ENCODE measurements at regions not wholly inside any gene's neighbourhood (a gene's known extent, or its start where the extent isn't known, plus 50 kb on each side); places are given as distances from the start of the nearest gene placed in this dataset.

DNA sequence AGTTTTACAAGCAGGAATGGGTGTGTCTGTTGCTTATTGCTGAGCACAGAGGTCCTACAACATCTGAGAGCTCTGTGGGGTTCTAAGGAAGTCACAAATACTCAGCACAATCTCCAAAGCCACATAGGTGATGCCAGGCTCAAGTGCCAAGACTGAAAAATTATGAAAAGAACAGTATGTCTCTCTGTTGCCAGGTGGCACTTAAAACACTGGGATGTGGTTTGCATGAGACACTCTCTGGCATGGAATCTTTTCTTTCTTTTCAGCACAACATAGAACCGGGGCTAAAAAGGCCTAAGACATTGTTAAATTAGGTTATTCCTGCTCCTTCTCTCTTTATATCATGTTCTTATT is 127.3 kb upstream of the PRICKLE2 start:
- DNase-seq, result no peak

DNA sequence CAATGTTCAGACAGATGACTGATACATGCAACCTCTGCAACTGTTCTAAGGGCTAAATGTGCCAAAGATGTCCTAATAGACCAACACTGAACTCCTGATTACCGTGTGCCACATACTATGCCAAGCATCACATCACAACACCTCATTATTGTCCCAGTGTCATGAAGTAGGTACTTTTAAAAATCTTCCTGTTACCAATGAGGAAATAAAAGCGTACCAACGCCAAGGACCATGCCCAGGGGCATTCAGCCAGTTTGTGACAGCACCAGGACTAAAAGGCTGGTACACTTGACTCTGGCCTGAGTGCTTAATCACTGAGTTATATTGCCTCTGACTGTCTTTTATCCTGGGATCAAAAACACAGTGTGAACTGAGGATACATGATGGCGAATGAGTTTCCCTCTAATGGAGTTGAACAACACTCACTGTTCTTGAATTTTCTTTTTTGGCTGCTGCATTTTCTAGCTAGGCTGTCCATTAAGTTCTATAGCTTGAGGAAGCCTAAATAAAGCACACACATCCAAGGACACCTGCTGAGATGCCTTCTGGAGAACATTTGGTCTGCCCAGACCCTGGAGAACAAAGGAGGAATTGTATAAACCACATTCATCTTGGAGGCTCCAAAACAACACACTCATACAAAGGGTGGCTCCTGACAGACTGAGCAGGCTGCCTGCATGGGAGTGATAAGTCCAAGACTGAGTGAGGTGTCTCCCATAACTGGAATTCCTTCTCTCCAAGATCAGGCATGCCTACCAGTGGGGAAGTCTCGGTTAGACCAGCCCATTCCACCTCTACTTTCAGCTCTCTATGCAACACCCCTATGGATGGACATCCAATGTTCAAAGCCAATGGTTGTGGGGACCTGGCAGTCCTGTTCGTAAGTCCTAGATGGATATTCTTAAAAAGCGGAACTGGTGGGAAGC is 126.7 kb upstream of the PRICKLE2 start:
- DNase-seq, result peak; percentile 66

DNA sequence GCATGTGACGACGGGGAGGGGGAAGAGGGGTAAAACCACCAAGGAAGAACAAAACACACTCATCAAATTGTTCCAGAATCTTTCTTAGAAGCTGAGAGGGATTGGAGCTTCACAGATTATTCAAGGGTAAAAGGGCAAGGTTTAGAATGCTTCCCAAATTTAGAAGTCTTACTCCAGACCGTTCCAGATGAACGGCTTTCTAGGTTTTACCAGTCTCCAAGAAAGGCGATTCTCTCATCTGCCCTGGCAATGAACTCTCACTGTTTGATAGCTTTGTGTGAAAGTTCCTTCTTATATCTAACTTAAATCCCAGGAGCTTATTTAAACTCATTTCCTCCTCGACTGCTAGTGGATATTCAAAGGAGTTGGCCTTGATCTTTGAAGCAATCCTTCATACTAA is 124.3 kb upstream of the PRICKLE2 start:
- DNase-seq, result no peak

DNA sequence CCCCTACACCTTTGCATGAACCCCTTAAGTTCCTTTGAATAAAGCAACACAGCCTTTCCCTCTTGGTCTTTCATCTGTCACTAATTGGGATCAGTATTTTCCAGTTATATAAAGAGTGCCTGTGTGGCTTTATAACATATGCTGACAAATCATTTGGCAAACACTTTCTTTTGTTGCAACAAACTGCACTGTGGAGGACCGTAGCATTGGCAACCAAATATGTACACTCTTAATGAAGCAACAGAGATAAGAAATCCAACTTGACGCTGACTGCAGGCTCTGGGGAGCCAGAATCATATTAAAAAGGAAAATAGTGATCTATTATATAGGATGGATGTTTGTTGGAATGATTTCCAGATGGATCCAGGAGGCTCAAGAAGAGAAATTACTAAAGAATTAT is 120.1 kb upstream of the PRICKLE2 start:
- peak; percentile 93 for DNase-seq

DNA sequence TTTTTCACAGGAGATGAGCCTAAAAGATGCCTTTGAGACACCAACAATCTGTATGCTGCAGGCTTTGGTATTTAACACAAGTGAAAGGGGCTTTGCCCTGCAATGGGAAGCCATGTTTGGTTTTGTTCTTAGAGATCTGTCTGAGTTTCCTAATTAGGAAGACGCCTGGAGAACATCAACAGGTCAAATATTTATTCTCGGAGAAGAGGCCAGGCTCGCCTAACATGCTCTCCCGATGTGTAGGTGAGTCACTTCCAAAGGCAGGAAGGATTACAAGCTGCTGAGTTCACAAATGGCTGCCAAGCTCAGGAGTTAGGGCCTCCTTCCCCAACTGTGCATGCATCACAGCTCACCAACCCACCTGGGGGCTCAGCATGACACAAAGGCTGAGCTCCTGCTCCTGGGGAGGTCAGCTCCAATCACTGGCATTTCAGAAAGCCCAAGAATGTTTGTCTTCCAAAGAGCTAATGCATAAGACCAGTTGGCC is 119.5 kb upstream of the PRICKLE2 start:
- DNase-seq, result peak; percentile 91

DNA sequence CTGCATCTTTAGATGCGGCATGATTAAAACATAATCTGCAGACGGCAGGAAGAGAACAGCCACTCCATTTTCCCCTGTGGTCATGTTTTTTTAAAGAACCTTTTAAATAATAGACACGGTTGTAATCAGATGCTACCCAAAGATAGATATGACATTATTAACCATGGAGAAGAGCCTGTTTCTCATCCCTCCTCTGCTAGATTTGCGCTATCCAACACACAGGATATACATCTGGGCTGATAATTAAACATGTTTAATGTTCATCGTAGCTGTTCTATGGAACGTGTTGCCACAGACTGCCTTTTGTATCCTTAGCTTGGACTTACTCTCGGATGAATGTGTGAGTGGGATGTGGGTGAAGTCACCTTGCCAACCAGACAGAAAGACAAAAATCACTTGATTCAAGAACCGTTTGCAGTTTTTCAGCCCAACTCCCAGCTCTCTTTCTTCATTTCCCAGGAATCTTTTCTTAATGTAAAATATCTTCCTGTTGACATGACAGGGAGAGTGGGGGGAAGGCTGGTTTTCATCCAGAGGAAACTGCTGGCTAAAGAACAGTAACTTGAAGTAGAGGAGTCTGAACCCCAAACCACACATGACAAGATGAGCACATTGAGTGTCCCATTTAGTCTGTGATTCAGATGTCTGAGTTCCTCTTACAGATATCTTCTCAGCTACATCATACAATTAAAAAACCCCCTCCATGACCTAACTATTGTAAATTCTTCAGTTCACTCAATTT is 118.6 kb upstream of the PRICKLE2 start:
- peak; percentile 95 for DNase-seq

DNA sequence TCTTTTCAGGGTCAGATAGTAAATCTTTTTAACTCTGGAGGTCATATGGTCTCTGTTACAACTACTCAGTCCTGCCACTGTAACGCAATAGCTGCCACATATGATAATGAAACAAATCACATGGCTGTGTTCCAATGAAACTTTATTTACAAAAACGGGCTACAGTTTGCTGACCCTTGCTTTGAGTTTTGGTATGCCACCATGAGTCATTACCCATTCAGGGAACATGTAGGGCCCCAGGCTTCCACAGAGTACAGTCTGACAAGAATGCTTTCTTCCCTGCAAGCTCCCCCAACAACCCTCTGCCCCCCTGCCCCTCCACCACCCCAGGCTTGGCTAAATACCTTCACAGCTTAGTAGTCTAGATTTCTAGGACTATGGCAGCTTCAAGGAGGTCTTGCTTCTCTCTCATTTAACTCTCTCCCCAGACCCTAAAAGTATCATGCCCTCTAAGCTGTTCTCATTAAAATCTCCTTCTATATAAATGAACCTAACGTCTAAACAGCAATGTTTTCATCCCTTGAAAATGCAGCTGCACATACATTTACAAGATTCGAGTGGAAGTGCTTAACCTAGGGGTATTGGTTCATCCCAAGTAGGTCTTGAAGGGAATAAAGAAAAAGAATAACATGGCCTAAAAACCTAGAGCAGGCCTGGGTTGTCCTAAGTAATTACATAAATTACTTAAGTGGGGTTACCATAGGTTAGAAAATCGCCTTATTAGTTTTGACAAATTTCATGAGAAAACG is 117.8 kb upstream of the PRICKLE2 start:
- DNase-seq, result peak; percentile 95

DNA sequence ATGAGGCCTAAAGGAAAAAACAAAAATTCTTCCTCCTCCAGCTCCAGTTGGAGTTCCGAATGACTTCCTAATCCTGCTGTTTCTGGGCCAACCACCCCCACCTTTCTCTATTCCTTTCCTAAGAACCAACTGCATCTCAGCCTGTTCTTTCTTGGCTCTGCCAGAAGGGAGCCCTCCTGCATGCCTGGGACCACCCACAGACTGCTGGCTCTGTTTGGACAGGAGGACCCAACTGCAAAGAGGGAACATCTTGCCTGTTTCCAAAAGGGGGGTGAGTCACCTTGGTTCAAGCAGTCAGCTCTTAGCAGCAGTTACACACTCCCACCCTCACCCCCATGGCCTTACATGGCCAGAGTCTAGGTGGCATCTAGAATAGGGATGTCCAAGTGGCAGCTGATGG is 116.0 kb upstream of the PRICKLE2 start:
- DNase-seq, result peak; percentile 81

DNA sequence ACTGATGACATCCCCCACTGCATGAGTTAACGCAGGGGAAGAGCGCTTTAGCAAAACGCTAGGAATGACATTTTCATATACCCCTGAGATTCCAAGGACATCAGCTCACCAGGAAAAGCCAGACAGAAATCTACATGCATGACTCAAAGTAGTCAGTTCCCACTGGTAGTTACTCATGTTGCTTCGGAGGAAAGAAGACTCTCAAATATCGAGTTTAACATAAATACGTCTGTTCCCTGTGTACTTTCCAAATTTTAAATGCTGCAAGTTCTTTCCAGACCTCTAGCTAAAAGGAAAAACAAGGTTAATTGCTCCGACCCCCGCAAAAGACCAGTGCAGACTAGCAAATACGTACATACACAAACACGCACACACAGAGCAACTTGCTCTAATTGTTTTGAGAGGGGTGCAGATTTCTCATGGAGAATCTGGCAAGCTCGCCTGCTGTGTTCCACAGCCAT is 115.4 kb upstream of the PRICKLE2 start:
- DNase-seq, result peak; percentile 93

DNA sequence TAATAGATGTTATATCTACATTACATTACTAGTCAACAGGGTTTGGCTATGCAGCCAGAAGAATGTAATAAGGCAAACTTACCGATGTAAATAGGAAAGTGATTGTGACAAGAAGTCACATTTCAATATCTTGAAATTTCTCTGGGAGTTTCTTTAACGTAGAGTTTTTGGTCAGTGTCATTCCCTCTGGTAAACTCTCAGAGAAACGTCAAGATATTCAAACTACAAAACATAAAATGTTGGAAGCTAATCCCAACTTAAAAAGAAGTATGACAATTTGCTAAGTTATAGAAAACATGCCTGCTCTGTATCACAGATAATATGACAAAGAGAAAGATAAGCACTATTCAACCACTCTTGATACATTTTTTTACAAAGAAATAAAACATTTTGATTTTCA is 111.2 kb upstream of the PRICKLE2 start:
- no peak for DNase-seq

DNA sequence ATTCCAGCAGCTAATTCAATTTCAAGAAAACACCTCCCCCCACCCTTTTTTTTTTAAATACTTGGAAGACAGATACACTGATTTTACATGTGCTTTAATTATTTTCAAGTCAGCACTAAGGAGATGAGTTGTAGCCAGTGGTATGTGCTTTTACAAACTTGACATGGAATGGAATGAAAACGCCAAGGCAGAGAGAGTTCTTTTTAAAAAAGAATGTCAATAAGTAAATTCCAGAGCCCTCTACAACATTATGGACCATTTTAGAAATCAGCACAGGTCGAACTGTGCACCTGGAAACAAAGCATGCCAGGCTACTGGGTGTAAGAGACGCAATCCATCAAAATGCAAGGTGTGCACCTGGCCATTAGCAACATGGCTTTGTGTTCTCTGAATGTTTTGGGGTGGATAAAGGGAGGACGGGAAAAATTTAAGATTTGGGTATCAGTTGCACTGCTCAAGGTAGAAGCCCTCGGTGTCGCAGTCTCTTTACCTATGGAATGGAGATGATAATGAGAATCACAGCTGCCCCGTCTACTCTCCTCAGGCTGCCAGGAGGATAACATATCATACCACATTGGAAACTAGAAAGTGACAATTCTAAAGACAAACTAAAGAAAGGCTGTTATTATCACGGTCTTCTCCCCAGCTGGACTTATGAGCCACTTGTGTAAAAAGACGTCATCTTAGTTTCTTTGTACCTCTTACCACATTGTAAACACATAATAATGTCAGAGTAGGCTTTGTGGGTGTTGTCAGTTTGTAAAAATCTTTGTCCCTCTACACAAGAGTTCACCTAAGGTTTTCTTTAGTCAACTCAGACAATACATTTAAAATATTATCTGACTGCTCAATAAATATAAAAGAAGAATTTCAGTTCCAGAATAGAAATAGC is 107.4 kb upstream of the PRICKLE2 start:
- DNase-seq, result peak; percentile 81

DNA sequence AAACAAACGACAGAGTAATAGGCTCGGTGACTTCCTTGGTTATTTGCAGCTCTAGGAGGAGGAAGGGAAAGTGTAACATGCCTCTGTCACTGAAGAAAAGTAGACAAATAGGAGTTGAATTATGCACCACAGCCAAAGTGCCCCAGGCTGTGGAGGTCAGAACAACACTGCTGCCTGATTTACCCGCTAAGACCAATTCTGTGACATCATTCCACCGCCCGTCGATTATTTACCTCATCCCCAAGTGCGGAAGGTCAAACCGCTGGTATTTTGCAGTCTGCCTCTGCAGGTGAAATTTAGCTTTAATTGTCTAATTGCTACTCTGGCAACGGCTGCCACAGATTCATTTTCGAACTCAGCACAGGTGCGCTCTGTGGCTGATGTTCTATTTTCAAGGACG is 106.3 kb upstream of the PRICKLE2 start:
- no peak for DNase-seq

DNA sequence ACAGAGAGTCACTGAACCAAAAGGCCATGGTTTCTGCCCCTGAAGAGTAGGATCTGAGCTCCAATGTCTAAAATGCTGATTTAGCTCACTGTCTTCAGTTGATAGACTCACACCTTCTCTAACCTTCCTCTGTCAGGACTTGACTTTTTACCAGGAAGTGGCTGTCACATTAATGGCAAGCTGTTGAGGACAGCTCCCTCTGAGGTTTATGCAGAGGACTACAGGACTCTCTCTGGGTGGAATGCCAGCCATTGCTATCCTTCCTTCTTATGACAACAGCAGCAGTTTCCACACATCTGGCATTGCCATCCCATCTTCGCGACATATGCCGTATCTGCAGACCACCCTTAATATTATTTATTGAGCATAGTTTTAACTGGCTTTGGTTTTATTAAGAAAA is 103.8 kb upstream of the PRICKLE2 start:
- DNase-seq, result no peak

DNA sequence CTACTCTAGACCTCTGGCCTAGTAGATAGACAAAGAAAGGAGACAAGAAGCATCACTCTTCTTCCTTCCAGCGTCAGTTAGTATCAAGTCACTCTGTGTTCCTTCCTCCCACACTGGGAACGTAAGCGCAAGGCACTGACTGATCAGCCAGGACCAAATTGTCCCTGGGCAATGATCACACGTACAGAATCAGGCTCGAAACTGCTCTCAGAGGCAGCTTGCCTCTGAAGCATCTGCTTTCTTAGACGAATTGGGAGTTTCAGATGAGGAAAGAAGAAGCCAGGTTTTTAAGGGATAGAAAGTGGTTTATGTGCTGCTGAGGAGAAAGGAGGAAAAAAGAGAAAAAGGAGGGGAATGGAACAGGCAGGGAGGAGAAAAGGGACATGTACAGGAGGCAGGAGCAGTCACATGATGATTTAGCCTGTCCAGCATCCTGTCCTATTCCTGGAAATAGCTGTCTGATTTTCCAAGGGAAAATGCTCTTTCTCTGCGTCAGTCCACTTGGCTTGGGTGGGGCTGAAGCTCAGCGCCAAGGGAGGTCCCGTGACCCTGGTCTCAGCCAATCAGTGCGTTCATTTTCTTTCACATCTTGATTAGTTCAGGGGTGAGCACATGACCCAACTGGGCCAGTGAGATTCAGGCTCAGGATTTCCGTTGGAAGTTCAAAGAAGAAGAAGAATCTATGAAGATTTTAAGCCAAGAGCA is 102.0 kb upstream of the PRICKLE2 start:
- no peak for DNase-seq

DNA sequence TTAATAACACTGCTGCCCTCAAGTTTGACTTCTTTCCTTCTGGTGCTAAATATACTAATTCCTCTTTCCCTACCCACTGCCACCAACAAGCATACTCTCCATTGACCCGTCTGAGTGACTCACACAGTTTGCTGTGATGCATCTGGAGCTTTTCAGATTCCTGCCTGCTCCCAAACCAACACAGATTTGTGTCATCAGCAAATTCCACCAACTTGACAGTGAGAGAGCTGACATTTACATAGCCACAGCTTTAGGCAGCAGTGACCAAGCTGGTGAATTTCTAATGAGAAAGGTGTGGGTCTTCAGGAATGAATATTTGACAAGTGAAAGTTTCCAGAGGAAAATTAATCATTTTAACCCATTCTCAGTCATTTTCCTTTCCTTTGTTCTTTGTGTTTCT is 96.5 kb upstream of the PRICKLE2 start:
- peak; percentile 89 for DNase-seq

DNA sequence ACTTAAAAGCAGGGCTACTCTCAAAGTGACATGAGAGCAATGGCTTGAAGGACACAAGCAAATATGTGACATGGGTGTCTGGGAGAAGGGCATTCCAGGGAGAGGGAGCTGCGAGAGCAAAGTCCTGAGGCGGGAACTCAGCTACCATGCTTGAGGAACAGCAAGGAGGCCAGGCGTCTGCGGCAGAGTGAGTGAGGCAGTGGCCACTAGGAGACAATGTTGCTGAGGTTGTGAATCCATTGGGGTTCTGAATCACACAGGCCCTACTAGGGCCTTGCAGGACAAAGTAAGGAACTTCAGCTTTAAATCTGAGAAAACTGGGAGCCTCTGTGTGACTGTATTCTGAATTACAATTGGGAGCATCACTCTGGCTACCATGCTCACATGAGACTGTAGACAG is 94.1 kb upstream of the PRICKLE2 start:
- no peak for DNase-seq

DNA sequence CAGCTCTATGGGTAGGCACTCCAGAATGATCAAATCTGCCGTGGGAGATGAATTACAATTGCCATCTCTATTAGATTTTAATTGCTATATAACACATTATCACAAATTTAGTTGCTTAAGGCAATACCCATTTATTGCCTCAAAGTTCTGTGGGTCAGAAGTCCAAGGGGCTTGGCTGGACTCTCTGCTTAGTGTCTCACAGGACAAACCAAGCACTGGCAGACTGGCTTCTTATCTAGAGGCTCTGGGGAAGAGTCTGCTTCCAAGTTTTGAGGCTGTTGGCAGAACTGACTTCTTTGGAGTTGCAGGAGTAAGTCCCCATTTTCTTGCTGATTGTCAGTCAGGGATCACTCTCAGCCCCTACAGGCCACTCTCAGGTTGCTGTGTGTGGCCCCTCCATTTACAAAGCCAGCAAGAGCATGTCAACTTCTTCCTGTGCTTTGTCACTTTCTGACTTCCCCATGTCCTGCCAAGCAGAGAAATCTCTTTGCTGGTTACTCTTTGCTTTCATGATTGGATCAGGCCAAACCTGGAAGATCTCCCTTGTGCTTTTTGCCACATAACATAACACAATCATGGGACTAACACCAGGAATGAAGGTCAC is 93.5 kb upstream of the PRICKLE2 start:
- no peak for DNase-seq

DNA sequence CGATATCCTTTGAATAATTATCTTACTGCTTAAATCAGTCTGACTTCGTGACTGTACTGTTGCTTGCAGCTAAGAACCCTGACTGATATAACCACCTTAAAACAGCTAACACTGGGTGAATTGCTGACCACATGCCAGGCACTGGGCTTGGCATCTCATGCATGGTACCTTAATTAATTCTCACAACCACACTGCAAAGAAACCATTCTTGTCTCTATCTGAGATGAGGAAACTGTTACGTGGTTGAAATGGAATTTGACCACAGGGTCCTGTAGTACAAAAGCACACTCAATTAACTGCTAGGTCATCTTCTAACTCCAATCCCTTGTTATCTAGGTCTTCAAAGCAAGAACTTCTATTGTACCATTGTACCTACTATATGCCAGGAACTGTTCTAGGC is 92.7 kb upstream of the PRICKLE2 start:
- DNase-seq, result peak; percentile 28

DNA sequence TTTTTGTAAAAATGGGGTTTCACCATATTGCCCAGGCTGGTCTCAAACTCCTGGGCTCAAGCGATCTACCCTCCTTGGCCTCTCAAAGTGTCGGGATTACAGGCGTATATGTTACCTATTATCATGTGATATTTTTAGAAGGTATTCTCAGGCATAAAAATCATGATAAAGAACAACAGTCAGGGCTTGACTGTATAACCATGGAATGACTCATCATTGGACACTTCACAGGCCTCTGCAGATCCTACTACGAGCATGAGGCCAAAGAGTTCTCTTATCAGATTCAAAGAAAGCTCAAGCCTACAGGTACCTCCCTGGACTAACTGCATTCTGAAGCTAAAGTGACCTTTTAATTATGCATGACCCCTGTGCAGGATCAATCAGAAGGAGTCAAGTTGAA is 91.7 kb upstream of the PRICKLE2 start:
- DNase-seq, result peak; percentile 39

DNA sequence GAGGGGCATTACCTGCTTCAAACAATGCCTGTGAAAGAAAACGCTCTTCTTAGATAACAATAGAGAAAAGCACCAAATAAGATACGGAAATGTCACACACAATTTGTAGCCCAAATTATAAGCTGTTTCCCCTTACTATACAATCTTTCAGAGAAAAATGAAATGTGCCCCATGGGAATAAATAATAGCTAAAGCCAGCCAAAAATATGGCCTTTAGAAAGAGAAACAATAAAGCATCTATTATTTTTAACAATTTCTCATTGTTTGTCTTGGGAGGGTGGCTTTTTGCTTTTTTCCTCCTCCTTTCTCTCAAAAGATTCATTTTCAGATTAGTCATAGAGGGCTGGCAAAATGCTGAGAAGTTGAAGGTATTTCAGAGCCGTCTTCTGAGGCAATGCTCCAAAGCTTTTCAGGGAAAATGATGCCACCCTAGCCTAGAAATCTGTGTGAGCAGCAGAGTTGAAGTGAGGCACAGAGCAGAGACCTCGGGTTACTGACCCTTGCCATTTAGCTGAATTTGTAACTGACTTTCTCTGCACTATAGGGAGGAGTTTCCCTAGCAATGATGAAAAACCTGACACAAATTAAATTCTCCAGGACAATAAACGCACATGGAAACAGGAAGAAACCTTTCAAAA is 86.3 kb upstream of the PRICKLE2 start:
- DNase-seq, result peak; percentile 39

DNA sequence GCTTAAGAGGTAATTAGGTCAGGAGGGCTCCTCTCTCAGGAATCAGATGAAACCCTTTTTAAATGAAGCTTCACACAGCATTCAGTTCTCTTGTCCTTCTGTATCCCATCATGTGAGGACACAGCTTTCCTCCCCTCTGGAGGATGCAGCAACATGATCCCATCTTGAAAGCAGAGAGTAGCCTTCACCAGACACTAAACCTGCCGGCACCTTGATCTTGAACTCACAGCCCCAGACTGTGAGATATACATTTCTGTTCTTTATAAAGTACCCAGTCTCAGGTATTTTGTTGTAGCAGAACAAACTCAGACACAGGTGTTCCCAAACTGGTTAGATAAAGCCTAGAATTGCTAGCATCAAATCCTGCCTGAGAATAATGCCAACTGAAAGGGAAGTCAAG is 83.7 kb upstream of the PRICKLE2 start:
- no peak for DNase-seq

Data from fibroblast of skin of right quadriceps (primary cell).